Neural cell (in vitro differentiated cells): ENCODE measurements at regions not wholly inside any gene's neighbourhood (a gene's known extent, or its start where the extent isn't known, plus 50 kb on each side); places are given as distances from the start of the nearest gene placed in this dataset.

Experiments used
- H2AFZ ChIP-seq: fragments of 200-600, 300-800 bp; sonication (generic), shearing (Covaris generic); 2 replicates; pipeline ENCODE4 v1.6.0; 2014; ENCODE audit warnings: low read depth, mild to moderate bottlenecking, antibody characterized with exemption, low read length, moderate library complexity
- H3F3A ChIP-seq: fragments of 200-600 bp; shearing (Covaris generic); 2 replicates; pipeline ENCODE4 v1.6.1; 2016; ENCODE audit warnings: mild to moderate bottlenecking, moderate library complexity, mixed read lengths, antibody characterized with exemption, low read length; ENCODE audit not compliant: insufficient read depth, poor library complexity, severe bottlenecking
- H3K27ac ChIP-seq: fragments of 200-600, 300-800 bp; sonication (generic), shearing (Covaris generic); 2 replicates; pipeline ENCODE4 v1.5.1; 2014; ENCODE audit warnings: mild to moderate bottlenecking, low read length, moderate library complexity
- H3K27me3 ChIP-seq: fragments of 300-800, 200-600 bp; sonication (generic), shearing (Covaris generic); 2 replicates; pipeline ENCODE4 v1.6.0; 2014; ENCODE audit warnings: mild to moderate bottlenecking, low read depth, low read length, moderate library complexity; ENCODE audit not compliant: insufficient read depth
- H3K36me3 ChIP-seq: fragments of 300-800, 200-600 bp; sonication (generic), shearing (Covaris generic); 2 replicates; pipeline ENCODE4 v1.5.1; 2014; ENCODE audit warnings: mild to moderate bottlenecking, antibody characterized with exemption, low read length, moderate library complexity; ENCODE audit not compliant: insufficient read depth
- H3K4me2 ChIP-seq: fragments of 300-800, 200-600 bp; sonication (generic), shearing (Covaris generic); 2 replicates; pipeline ENCODE4 v1.6.0; 2014; ENCODE audit warnings: mild to moderate bottlenecking, low read length
- H3K4me3 ChIP-seq: fragments of 300-800, 200-600 bp; sonication (generic), shearing (Covaris generic); 2 replicates; pipeline ENCODE4 v1.5.1; 2014; ENCODE audit warnings: mild to moderate bottlenecking, low read length, moderate library complexity
- H3K79me2 ChIP-seq: fragments of 200-600 bp; shearing (Covaris generic); replicated peaks from 2 replicates; pipeline ENCODE4 v1.6.0; 2014; ENCODE audit warnings: mild to moderate bottlenecking, low read length, moderate library complexity; ENCODE audit not compliant: insufficient read depth
- H3K9ac ChIP-seq: fragments of 300-800, 200-600 bp; sonication (generic), shearing (Covaris generic); 2 replicates; pipeline ENCODE4 v1.6.1; 2016; ENCODE audit warnings: mild to moderate bottlenecking, low read length, mixed read lengths
- H3K9me2 ChIP-seq: fragments of 200-600 bp; shearing (Covaris generic); 2 replicates; pipeline ENCODE4 v1.6.1; 2016; ENCODE audit warnings: mild to moderate bottlenecking, low read length, mixed read lengths; ENCODE audit not compliant: insufficient read depth
- H3K9me3 ChIP-seq: fragments of 200-600, 300-800 bp; sonication (generic), shearing (Covaris generic); 2 replicates; pipeline ENCODE4 v1.6.1; 2016; ENCODE audit warnings: mild to moderate bottlenecking, mixed run types, low read length, moderate library complexity, mixed read lengths
- H4K20me1 ChIP-seq: fragments of 200-600 bp; shearing (Covaris generic); 2 replicates; pipeline ENCODE4 v1.6.1; 2016; ENCODE audit warnings: mild to moderate bottlenecking, mixed run types; ENCODE audit not compliant: insufficient read depth
- EP300 ChIP-seq: fragments of 450-650 bp; conservative IDR thresholded peaks from 2 replicates; pipeline ENCODE4 v1.6.1; 2014; ENCODE audit warnings: antibody characterized with exemption, mild to moderate bottlenecking, moderate library complexity; ENCODE audit not compliant: poor library complexity, severe bottlenecking
- EZH2 ChIP-seq: fragments of 200-600, 300-800 bp; shearing (Covaris generic), sonication (generic); IDR thresholded peaks from 2 replicates; pipeline ENCODE4 v1.6.1; 2014; ENCODE audit warnings: antibody characterized with exemption, low read length, borderline replicate concordance, mild to moderate bottlenecking; ENCODE audit not compliant: insufficient read depth, poor library complexity, severe bottlenecking
- MXI1 ChIP-seq: fragments of 450-650 bp; conservative IDR thresholded peaks from 2 replicates; pipeline ENCODE4 v1.6.1; 2014; ENCODE audit warnings: antibody characterized with exemption, mild to moderate bottlenecking; ENCODE audit not compliant: poor library complexity, severe bottlenecking
- POLR2AphosphoS5 ChIP-seq: IDR thresholded peaks from 2 replicates; pipeline ENCODE4 v1.6.1; 2012
- RAD21 ChIP-seq: fragments of 450-650 bp; conservative IDR thresholded peaks from 2 replicates; pipeline ENCODE4 v1.6.1; 2014; ENCODE audit warnings: antibody characterized with exemption, mild to moderate bottlenecking, moderate library complexity
- SMC3 ChIP-seq: fragments of 450-650 bp; conservative IDR thresholded peaks from 2 replicates; pipeline ENCODE4 v1.6.1; 2014; ENCODE audit warnings: antibody characterized with exemption, mild to moderate bottlenecking, moderate library complexity; ENCODE audit not compliant: poor library complexity
- TAF1 ChIP-seq: IDR thresholded peaks from 2 replicates; pipeline ENCODE4 v1.6.1; 2012; ENCODE audit warnings: low read depth
- TF ChIP-seq, protein P1 (sequence below): fragments of 450-650 bp; IDR thresholded peaks from 2 replicates; pipeline ENCODE4 v1.5.1; 2014; ENCODE audit warnings: antibody characterized with exemption, mild to moderate bottlenecking, moderate library complexity; ENCODE audit not compliant: poor library complexity, severe bottlenecking
- TF ChIP-seq, protein P2 (sequence below): IDR thresholded peaks from 2 replicates; pipeline ENCODE4 v1.6.1; 2012; ENCODE audit warnings: borderline replicate concordance

DNA sequence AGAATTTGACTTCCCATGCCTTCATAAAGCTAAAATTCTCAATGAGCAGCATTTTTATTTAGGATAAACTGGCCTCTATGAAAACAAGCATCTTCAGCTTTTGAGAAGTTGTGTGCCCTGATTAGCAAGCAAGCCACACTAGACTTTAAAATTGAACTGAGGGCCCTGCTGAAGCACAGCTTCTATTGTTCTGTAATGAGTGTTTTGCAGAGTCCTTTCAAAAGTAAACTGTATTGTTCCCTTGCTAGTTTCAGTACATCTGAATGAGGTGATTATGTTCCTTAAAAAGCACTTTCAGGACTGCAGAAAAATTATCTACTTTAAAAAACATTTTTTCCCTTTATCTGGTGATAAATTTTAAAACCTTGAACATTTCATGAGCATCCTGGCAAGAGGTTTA lies 113.3 kb upstream of the PRPS1L1 start:
- no peaks in the 10 kb centered on the region for H3K36me3 ChIP-seq
- H3K27me3 ChIP-seq, result no peaks in the 10 kb centered on the region
- TF ChIP-seq EZH2 (no peak), TAF1 (no peak), EP300 (no peak), POLR2AphosphoS5 (no peak), SMC3 (no peak), RAD21 (no peak), MXI1 (no peak)
- TF ChIP-seq, protein P1, sequence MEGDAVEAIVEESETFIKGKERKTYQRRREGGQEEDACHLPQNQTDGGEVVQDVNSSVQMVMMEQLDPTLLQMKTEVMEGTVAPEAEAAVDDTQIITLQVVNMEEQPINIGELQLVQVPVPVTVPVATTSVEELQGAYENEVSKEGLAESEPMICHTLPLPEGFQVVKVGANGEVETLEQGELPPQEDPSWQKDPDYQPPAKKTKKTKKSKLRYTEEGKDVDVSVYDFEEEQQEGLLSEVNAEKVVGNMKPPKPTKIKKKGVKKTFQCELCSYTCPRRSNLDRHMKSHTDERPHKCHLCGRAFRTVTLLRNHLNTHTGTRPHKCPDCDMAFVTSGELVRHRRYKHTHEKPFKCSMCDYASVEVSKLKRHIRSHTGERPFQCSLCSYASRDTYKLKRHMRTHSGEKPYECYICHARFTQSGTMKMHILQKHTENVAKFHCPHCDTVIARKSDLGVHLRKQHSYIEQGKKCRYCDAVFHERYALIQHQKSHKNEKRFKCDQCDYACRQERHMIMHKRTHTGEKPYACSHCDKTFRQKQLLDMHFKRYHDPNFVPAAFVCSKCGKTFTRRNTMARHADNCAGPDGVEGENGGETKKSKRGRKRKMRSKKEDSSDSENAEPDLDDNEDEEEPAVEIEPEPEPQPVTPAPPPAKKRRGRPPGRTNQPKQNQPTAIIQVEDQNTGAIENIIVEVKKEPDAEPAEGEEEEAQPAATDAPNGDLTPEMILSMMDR, result no peak
- TF ChIP-seq, protein P2, sequence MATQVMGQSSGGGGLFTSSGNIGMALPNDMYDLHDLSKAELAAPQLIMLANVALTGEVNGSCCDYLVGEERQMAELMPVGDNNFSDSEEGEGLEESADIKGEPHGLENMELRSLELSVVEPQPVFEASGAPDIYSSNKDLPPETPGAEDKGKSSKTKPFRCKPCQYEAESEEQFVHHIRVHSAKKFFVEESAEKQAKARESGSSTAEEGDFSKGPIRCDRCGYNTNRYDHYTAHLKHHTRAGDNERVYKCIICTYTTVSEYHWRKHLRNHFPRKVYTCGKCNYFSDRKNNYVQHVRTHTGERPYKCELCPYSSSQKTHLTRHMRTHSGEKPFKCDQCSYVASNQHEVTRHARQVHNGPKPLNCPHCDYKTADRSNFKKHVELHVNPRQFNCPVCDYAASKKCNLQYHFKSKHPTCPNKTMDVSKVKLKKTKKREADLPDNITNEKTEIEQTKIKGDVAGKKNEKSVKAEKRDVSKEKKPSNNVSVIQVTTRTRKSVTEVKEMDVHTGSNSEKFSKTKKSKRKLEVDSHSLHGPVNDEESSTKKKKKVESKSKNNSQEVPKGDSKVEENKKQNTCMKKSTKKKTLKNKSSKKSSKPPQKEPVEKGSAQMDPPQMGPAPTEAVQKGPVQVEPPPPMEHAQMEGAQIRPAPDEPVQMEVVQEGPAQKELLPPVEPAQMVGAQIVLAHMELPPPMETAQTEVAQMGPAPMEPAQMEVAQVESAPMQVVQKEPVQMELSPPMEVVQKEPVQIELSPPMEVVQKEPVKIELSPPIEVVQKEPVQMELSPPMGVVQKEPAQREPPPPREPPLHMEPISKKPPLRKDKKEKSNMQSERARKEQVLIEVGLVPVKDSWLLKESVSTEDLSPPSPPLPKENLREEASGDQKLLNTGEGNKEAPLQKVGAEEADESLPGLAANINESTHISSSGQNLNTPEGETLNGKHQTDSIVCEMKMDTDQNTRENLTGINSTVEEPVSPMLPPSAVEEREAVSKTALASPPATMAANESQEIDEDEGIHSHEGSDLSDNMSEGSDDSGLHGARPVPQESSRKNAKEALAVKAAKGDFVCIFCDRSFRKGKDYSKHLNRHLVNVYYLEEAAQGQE, result no peak
- H3K79me2 ChIP-seq, result no peaks in the 10 kb centered on the region
- H3K9ac ChIP-seq, result no peak overlapping the region
- no peaks in the 10 kb centered on the region for H4K20me1 ChIP-seq
- no peaks in the 10 kb centered on the region for H3K9me3 ChIP-seq
- no peak overlapping the region for H3K27ac ChIP-seq
- H3K9me2 ChIP-seq, result no peaks in the 10 kb centered on the region
- no peaks in the 10 kb centered on the region for H3F3A ChIP-seq
- H2AFZ ChIP-seq, result no peak overlapping the region
- H3K4me2 ChIP-seq, result no peak overlapping the region
- no peak overlapping the region for H3K4me3 ChIP-seq

DNA sequence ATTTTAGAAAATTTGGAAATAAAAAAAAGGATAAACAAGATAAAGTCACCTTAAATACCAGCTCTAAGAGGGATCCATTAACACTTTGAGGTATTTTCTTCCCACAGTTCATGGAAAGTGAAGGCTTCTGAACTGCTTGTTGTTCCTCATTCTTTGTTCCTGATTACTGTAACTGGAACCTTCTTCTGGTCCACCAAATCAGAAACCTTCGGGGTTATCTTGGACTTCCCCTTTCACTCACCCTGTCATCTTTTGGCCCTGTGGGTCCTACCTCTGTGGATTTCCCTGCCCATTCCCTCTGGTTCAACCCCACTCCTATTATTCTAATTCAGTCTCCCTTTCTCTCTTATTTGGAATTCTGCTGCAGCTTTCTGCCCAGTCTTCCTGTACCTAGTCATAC lies 116.5 kb upstream of the PRPS1L1 start:
- Histone ChIP-seq H3K4me3 (no peak overlapping the region), H3F3A (no peaks in the 10 kb centered on the region), H2AFZ (no peak overlapping the region), H3K79me2 (no peaks in the 10 kb centered on the region), H3K36me3 (no peaks in the 10 kb centered on the region), H3K9me2 (no peaks in the 10 kb centered on the region), H3K9ac (no peak overlapping the region), H3K27ac (no peak overlapping the region), H3K27me3 (no peaks in the 10 kb centered on the region), H3K4me2 (no peak overlapping the region), H3K9me3 (no peaks in the 10 kb centered on the region), H4K20me1 (no peaks in the 10 kb centered on the region)
- TF ChIP-seq TAF1, result no peak
- no peak for TF ChIP-seq SMC3
- no peak for TF ChIP-seq EZH2
- no peak for TF ChIP-seq POLR2AphosphoS5
- TF ChIP-seq, protein P1, result no peak
- TF ChIP-seq, protein P2, result no peak
- TF ChIP-seq RAD21, result no peak
- TF ChIP-seq MXI1, result no peak
- TF ChIP-seq EP300, result no peak
